ENCODE measurements at regions not wholly inside any gene's neighbourhood (a gene's known extent, or its start where the extent isn't known, plus 50 kb on each side); places are given as distances from the start of the nearest gene placed in this dataset.

- DNase-seq, result no peak
Measured at GRCh38 chr18:42641996-42642395, 473.5 kb downstream of the RIT2 start.

GRCh38 chr18:42644729-42645131 is 470.8 kb downstream of the RIT2 start:
- no peak for DNase-seq

- DNase-seq, result peak; percentile 17
Measured at GRCh38 chr18:42649331-42650035, 466.0 kb downstream of the RIT2 start.

- DNase-seq, result no peak
Measured at GRCh38 chr18:42654556-42654955, 460.9 kb downstream of the RIT2 start.

- no peak for DNase-seq
Measured at GRCh38 chr18:42657551-42657950, 457.9 kb downstream of the RIT2 start.

- DNase-seq, result no peak
Measured at GRCh38 chr18:42658171-42658570, 457.3 kb downstream of the RIT2 start.

GRCh38 chr18:42659187-42659586 is 456.3 kb downstream of the RIT2 start:
- no peak for DNase-seq

GRCh38 chr18:42670860-42671259 is 444.6 kb downstream of the RIT2 start:
- no peak for DNase-seq

- no peak for DNase-seq
Measured at GRCh38 chr18:42675810-42676209, 439.7 kb downstream of the RIT2 start.

- DNase-seq, result no peak
Measured at GRCh38 chr18:42683094-42683493, 432.4 kb downstream of the RIT2 start.

- DNase-seq, result no peak
Measured at GRCh38 chr18:42689310-42689709, 426.2 kb downstream of the RIT2 start.

All from fibroblast of skin of back (primary cell).